HG02678 (cell line): ENCODE measurements at regions not wholly inside any gene's neighbourhood (a gene's known extent, or its start where the extent isn't known, plus 50 kb on each side); places are given as distances from the start of the nearest gene placed in this dataset.
"Not testable (repeated sequence)": the region's sequence is repeated elsewhere in the genome, so short reads cannot be mapped to it uniquely, and the experiment has no call there.

Source experiments
- ATAC-seq: cut with Tn5 transposase; IDR thresholded peaks from one replicate; pipeline ENCODE4 v1.9.1; 2021; ENCODE audit warnings: mild to moderate bottlenecking, moderate library complexity; ENCODE audit not compliant: unreplicated experiment

DNA sequence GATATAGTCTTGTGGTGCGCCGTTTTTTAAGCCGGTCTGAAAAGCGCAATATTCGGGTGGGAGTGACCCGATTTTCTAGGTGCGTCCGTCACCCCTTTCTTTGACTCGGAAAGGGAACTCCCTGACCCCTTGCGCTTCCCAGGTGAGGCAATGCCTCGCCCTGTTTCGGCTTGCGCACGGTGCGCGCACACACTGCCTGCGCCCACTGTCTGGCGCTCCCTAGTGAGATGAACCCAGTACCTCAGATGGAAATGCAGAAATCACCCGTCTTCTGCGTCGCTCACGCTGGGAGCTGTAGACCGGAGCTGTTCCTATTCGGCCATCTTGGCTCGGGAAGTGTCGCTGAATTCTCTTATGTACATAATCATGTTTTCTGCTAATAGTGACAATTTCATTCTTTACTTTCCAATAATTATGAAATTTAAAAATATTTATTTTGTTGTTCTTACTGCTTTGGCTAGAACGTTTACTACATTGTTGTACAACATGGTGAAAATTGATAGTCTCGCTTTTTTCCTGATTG lies 61.2 kb upstream of the MINDY3 start:
- ATAC-seq = not testable (repeated sequence)

DNA sequence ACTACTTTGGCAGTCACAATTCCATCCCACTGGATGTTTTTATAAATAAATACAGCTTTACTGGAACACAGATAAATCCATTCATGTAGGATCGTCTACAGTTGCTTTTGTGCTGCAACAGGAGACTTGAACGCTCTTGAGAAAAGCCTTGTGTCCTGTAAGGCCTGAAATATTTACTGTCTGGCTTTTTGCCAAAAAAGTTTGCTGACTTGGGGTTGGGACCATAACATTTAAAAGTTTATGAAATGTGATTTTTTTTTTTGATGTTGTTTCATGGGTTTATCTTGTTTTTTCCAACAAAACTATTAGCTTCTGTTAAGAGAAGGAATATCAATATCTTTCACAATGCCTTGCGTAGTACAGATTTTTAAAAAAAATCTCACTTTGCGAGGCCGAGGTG lies 71.1 kb upstream of the MINDY3 start:
- ATAC-seq = no peak

DNA sequence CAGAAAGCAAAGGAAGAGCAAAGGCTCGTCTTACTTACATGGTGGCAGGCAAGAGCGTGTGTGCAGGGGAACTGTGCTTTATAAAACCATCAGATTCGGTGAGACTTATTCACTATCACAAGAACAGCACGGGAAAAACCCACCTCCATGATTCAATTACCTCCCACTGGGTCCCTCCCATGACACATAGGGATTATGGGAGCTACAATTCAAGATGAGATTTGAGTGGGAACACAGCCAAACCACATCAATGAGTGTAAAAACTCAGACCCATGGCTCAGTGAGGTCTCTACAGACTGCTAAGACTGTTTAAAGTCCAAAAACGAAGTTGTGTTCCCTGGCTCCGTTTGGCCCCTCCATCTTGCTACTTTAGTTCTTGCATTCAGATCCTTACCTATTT lies 79.2 kb upstream of the MINDY3 start:
- not testable (repeated sequence) for ATAC-seq

GRCh38 chr10:15943426-15943825 lies 83.1 kb upstream of the MINDY3 start:
- no peak for ATAC-seq

GRCh38 chr10:15954188-15954587 lies 93.9 kb upstream of the MINDY3 start:
- ATAC-seq = no peak

- no peak for ATAC-seq
These were observed 100.0 kb upstream of the MINDY3 start for GRCh38 chr10:15960277-15960676.

DNA sequence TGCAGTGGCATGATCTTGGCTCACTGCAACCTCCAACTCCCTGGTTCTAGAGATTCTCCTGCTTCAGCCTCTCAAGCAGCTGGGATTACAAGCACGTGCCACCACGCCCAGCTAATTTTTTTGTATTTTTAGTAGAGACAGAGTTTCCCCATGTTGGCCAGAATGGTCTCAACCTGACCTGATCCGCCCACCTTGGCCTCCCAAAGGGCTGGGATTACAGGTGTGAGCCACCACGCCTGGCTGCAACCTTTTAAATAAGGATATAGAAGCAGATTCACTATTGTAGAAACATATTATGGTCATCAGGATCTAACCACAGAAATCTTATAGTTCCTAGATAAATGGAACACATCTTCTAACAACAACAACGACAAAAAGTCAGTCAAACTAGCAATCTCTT lies 112.4 kb upstream of the MINDY3 start:
- ATAC-seq = not testable (repeated sequence)

DNA sequence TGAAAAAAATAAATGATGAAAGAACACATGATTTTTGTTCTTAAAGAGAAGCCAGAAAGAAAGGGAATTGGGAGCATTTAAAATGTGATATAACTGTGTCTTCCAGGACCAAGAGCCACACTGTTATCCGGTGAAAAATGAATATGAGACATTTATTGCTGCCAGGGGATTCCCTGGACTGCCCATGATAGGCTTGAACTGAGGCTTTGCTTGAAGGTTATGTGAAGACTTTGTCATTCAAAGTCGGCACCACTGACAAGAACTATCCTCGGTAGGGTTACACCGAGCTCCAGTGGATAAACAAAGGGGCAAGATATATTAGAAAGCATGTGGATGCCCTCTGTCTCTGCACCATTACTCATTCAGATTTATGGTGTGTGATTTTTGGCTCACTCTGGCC lies 125.4 kb upstream of the MINDY3 start:
- no peak for ATAC-seq

DNA sequence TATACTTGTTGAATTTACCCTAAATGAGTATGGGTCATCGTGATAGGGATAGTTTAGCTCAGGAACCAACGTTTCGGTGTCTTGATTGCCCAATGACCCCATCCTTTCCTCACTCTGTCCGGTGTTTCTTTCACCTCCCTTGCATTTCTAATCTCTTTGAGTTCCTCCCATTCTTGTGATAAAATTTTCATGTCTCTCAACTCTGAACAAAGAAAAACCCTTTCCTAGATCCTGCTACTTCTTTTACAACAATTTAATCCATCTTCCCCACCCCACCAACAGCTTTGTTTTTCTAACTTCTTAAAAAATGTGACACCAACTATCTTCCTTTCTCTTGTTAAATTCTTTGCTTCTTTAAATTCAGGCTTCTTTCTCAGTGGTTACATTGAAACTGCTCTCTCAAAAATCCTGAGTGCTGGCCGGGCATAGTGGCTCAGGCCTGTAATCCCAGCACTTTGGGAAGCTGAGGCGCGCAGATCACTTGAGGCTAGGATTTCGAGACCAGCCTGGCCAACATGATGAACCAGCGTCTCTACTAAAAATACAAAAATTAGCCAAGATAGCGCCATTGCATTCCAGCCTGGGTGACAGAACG lies 130.3 kb upstream of the MINDY3 start:
- ATAC-seq = no peak

GRCh38 chr10:15997313-15997712 lies 137.0 kb upstream of the MINDY3 start:
- no peak for ATAC-seq

DNA sequence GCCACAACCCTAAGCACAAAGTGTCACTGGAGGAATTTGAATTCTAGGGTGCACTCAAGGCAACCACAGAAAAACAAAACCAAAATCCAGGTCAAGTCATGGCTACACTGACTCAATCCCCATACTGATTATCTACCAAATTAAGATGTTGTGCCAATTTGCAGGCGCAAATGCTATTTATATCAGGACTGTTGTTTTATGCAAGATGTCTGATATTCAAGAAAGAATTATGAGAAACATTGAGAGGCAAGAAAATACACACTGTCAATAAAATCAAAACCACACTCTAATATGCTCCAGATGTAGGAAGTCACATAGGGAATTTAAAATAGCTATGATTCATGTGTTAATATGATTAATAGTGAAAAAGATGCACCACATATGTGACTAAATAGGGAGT lies 141.3 kb upstream of the MINDY3 start:
- ATAC-seq = no peak

GRCh38 chr10:16009785-16010184 lies 149.5 kb upstream of the MINDY3 start:
- no peak for ATAC-seq

DNA sequence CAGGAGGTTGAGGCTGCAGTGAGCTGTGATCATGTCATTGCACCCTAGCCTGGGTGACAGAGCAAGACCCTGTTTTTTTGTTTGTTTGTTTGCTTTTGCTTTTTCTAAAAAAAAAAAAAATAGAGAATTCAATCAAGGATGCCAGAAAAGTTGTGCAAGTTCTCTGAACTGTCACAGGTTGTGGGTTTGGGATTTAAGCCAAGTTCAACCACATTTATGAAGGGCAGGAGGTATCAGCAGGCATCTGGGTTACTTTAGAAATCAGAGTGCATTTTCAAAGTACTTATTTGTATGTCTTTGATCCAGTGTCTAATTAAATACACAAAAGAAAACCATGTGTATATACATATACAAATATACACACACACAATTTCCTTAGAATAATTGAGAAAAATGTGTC lies 151.2 kb upstream of the MINDY3 start:
- no peak for ATAC-seq

- no peak for ATAC-seq
These were observed 154.2 kb upstream of the MINDY3 start for GRCh38 chr10:16014469-16014868.

- ATAC-seq = no peak
These were observed 156.4 kb upstream of the MINDY3 start for GRCh38 chr10:16016688-16017087.

- ATAC-seq = no peak
These were observed 160.5 kb upstream of the MINDY3 start for GRCh38 chr10:16020836-16021235.

DNA sequence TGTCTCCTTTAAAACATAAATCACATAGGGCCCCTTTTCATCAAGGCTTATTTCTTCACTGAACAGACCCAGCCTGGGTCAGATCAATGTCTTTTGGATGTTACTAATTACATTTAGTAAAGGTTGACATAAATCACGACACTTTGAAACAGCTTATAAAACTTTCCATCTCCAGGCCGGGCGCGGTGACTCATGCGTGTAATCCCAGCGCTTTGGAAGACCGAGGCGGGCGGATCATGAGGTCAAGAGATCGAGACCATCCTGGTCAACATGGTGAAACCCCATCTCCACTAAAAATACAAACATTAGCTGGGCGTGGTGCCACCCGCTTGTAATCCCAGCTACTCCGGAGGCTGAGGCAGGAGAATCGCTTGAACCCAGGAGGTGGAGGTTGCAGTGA lies 166.5 kb upstream of the MINDY3 start:
- ATAC-seq = not testable (repeated sequence)

DNA sequence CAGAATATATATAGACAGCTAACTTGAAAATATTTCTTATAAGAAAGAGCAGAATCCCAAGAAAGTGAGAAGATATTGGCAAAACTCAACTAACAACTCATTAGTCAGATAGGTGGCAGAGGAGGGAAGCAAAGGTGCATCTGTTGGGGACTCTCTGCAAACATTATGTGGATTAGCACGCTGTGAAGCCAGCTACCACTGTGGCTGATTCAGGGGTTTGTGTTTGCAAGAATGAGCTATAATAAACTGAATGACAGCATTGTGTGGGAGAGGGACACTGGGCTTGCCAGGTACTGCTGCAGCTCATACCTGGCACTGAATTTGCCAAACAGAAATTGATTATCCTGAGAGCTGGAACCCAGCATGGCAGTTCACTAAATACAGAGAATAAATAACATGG lies 170.3 kb upstream of the MINDY3 start:
- ATAC-seq = no peak

DNA sequence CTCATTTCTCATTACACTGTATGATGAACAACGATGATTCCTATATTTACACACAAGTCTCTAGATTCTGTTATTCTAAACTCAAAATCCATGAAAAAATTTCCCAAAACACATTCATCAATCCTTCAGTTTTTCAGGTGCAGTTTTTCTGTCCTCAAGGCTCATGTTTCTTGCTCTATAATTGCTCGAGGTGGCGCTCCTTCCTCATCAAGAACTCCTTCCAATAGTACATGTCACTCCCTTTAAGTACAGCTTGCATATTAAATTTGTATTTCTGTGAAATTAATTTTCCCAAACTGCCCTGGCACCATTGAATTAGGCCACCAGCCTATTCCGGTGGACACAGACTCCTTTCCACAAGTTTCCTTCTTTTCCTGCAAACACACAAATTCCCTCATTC lies 188.7 kb upstream of the MINDY3 start:
- no peak for ATAC-seq

DNA sequence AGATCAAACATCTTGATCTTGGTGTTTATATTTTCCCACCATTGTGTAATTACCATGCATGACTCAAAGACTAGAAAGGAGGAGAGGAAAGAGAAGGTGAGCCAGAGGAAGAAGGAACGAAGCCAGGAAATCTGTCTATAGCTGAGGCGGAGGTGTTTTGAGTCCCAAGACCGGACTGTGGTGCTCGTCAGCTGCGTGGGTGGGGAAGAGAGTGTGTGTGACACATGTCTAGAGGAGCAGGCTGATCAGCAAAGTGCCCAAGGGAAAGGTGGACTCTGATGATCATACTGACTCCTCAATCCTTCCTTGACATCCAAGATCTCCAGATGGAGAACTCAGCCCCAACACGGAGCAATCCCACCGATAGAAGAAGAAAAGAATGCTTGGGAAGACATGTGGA lies 189.5 kb upstream of the MINDY3 start:
- no peak for ATAC-seq

GRCh38 chr10:16063350-16063749 lies 203.0 kb upstream of the MINDY3 start:
- ATAC-seq = no peak

GRCh38 chr10:16083551-16083950 lies 223.2 kb upstream of the MINDY3 start:
- ATAC-seq = not testable (repeated sequence)

GRCh38 chr10:16105082-16105481 lies 244.8 kb upstream of the MINDY3 start:
- no peak for ATAC-seq
